HEK293T (cell line): ENCODE measurements at regions not wholly inside any gene's neighbourhood (a gene's known extent, or its start where the extent isn't known, plus 50 kb on each side); places are given as distances from the start of the nearest gene placed in this dataset.

Experiments used
- CTCF ChIA-PET: fragments of 350-600 bp; formaldehyde crosslinking; extraction: SDS; loops from one replicate; lab custom pipeline; 2021; ENCODE audit warnings: antibody characterized with exemption, inconsistent platforms; lab: Yijun Ruan, JAX
- POLR2A ChIA-PET: fragments of 350-600 bp; formaldehyde crosslinking; extraction: SDS; loops from one replicate; lab custom pipeline; 2020; ENCODE audit warnings: antibody characterized with exemption, inconsistent platforms; lab: Yijun Ruan, JAX
- DNase-seq: peaks from one replicate; pipeline ENCODE4 v3.0.0; 2012; ENCODE audit warnings: mixed read lengths; ENCODE audit errors: extremely low spot score
- ARNT ChIP-seq: fragments of 450-650 bp; IDR thresholded peaks from 2 replicates; pipeline ENCODE4 v1.6.1; 2017; ENCODE audit warnings: mild to moderate bottlenecking
- BHLHE40 ChIP-seq: fragments of 450-650 bp; IDR thresholded peaks from 2 replicates; pipeline ENCODE4 v1.6.1; 2016; ENCODE audit warnings: mild to moderate bottlenecking, moderate library complexity, borderline replicate concordance
- CTBP1 ChIP-seq: fragments of 450-650 bp; IDR thresholded peaks from 2 replicates; pipeline ENCODE4 v1.6.1; 2016; ENCODE audit warnings: borderline replicate concordance
- ELF4 ChIP-seq: fragments of 450-650 bp; IDR thresholded peaks from 2 replicates; pipeline ENCODE4 v1.6.1; 2017; ENCODE audit warnings: antibody characterized with exemption
- FOXA1 ChIP-seq: fragments of 450-650 bp; IDR thresholded peaks from 2 replicates; pipeline ENCODE4 v1.6.1; 2016; ENCODE audit warnings: mild to moderate bottlenecking
- FOXK2 ChIP-seq: fragments of 450-650 bp; IDR thresholded peaks from 2 replicates; pipeline ENCODE4 v1.6.1; 2016; ENCODE audit warnings: mild to moderate bottlenecking
- FOXM1 ChIP-seq: fragments of 450-650 bp; IDR thresholded peaks from 2 replicates; pipeline ENCODE4 v1.6.1; 2017; ENCODE audit warnings: mild to moderate bottlenecking, borderline replicate concordance
- HDGF ChIP-seq: fragments of 450-650 bp; IDR thresholded peaks from 2 replicates; pipeline ENCODE4 v1.6.1; 2017; ENCODE audit warnings: antibody characterized with exemption, borderline replicate concordance
- L3MBTL2 ChIP-seq: fragments of 450-650 bp; conservative IDR thresholded peaks from 2 replicates; pipeline ENCODE4 v1.6.1; 2016; ENCODE audit warnings: mild to moderate bottlenecking
- LEF1 ChIP-seq: fragments of 450-650 bp; IDR thresholded peaks from 2 replicates; pipeline ENCODE4 v1.6.1; 2017; ENCODE audit warnings: mild to moderate bottlenecking, borderline replicate concordance
- NFRKB ChIP-seq: fragments of 450-650 bp; IDR thresholded peaks from 2 replicates; pipeline ENCODE4 v1.6.1; 2016; ENCODE audit warnings: mild to moderate bottlenecking, moderate library complexity
- SP1 ChIP-seq: fragments of 450-650 bp; IDR thresholded peaks from 2 replicates; pipeline ENCODE4 v1.6.1; 2017
- SUZ12 ChIP-seq: fragments of 450-650 bp; IDR thresholded peaks from 2 replicates; pipeline ENCODE4 v1.6.1; 2016; ENCODE audit warnings: mild to moderate bottlenecking
- TARDBP ChIP-seq: fragments of 450-650 bp; IDR thresholded peaks from 2 replicates; pipeline ENCODE4 v1.6.1; 2016
- ZNF384 ChIP-seq: fragments of 450-650 bp; IDR thresholded peaks from 2 replicates; pipeline ENCODE4 v1.6.1; 2016
- TF ChIP-seq, protein P1 (sequence below): fragments of 450-650 bp; IDR thresholded peaks from 2 replicates; pipeline ENCODE4 v1.6.1; 2016

DNA sequence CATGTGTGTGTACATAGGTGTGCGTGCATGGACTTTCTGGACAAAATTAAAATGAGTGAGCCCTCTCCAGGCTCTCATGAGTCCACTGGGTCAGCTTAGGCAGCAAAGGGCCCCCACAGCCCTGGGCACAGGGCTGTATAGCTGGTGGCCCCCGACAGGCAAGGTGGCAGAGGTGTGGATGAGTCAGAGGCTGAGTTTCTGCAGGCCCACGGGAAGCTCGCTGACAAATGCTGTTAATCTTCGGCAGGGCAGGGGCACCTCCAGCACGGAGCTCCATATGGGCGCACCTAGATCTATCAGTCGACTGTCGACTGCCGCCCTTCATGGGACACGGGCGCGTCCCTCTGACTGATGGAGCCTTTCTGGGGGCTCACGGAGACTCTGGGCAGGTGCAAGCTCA lies 181.1 kb downstream of the URI1 start:
- ChIA-PET POLR2A (no interaction called here), CTCF (interaction anchor here (0.7 kb wide), 1 partner anchor 11 kb away, joined by 4 read pairs; no protein-coding TSS in a partner anchor)
- no peak for DNase-seq
- TF ChIP-seq CTBP1 (no peak), ARNT (no peak), SP1 (no peak)

DNA sequence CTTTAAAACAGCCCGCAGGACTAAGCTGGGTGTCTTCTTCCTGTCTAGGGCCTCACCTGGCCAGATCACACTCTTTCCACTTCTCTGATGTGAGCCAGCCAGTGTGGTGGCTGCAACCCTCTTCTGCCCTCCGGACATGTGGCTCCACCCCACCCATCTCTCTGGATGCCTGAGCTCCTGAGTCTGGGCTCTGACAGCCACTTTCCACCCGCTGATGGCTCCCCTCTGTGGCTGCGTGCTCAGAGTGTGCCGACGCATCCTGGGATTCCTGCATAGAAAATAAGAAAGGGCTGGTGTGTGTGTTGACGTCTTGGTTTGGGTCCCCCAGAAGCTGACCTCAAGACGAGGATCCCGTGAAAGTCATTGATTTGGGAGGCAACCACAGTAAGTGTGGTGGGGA lies 181.6 kb downstream of the URI1 start:
- no peak for DNase-seq
- POLR2A ChIA-PET: no interaction called here
- TF ChIP-seq FOXK2 (no peak), TARDBP (no peak), SP1 (no peak), FOXM1 (no peak), L3MBTL2 (no peak), LEF1 (no peak), SUZ12 (no peak), BHLHE40 (no peak), ARNT (no peak), HDGF (no peak), NFRKB (no peak)
- CTCF ChIA-PET: interaction anchor here (0.6 kb wide), 1 partner anchor 432 kb away, joined by 4 read pairs; no protein-coding TSS in a partner anchor

DNA sequence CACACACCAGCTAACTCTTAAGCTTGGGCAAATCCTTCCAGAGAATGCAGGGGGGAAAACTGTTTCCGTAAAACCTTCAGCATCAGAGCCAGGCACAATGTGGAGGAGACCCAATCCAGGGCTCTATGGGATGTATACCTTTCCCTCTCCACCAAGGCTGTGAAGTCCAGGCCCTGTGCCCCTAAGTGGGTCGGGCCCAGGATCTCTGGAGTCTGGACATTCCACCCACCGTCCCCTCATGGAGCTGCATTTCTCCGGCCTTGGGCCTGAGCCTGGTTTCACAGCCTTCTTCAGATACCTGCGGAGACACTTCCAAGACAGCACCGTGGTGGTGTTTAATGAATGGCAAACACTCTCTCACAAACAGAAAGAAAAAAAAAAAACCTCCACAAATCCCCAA lies 186.2 kb downstream of the URI1 start:
- TF ChIP-seq NFRKB: no peak
- TF ChIP-seq ZNF384: no peak
- TF ChIP-seq HDGF: no peak
- no peak for TF ChIP-seq TARDBP
- no peak for TF ChIP-seq SUZ12
- no peak for TF ChIP-seq BHLHE40
- no peak for TF ChIP-seq L3MBTL2
- no peak for TF ChIP-seq FOXM1
- no peak for TF ChIP-seq ELF4
- CTCF ChIA-PET: no interaction called here
- POLR2A ChIA-PET: no interaction called here
- no peak for DNase-seq

GRCh38 chr19:30130356-30131122 lies 188.5 kb downstream of the URI1 start:
- no peak for DNase-seq
- POLR2A ChIA-PET: no interaction called here
- no peak for TF ChIP-seq L3MBTL2
- TF ChIP-seq BHLHE40: no peak
- TF ChIP-seq NFRKB: no peak
- no peak for TF ChIP-seq HDGF
- TF ChIP-seq, protein P1, sequence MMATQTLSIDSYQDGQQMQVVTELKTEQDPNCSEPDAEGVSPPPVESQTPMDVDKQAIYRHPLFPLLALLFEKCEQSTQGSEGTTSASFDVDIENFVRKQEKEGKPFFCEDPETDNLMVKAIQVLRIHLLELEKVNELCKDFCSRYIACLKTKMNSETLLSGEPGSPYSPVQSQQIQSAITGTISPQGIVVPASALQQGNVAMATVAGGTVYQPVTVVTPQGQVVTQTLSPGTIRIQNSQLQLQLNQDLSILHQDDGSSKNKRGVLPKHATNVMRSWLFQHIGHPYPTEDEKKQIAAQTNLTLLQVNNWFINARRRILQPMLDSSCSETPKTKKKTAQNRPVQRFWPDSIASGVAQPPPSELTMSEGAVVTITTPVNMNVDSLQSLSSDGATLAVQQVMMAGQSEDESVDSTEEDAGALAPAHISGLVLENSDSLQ: no peak
- no peak for TF ChIP-seq LEF1
- no peak for TF ChIP-seq ELF4
- TF ChIP-seq FOXA1: no peak
- TF ChIP-seq SP1: no peak
- TF ChIP-seq TARDBP: no peak
- TF ChIP-seq ARNT: no peak
- TF ChIP-seq CTBP1: no peak
- no peak for TF ChIP-seq FOXK2
- no peak for TF ChIP-seq ZNF384
- no peak for TF ChIP-seq FOXM1
- CTCF ChIA-PET: no interaction called here

DNA sequence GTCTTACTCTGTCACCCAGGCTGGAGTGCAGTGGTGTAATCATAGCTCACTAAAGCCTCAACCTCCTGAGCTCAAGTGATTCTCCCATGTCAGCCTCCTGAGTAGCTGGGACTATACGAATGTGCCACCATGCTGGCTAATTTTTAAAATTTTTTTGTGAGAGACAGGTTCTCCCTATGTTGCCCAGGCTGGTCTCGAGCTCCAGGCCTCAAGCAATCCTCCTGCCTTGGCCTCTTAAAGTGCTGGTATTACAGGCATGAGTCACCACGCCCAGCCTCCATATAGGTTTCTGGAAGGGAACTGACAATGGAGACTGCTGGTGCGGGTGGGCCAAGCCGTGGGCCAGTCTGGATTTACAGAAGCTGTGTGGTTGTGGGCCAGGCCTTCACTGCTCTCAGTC lies 189.2 kb downstream of the URI1 start:
- TF ChIP-seq, protein P1: no peak
- TF ChIP-seq TARDBP (no peak), ARNT (no peak)
- ChIA-PET CTCF (no interaction called here), POLR2A (no interaction called here)

GRCh38 chr19:30131722-30132291 lies 189.8 kb downstream of the URI1 start:
- DNase-seq: no peak
- TF ChIP-seq ELF4: no peak
- TF ChIP-seq NFRKB: no peak
- TF ChIP-seq BHLHE40: no peak
- TF ChIP-seq, protein P1: no peak
- no peak for TF ChIP-seq FOXA1
- TF ChIP-seq L3MBTL2: no peak
- ChIA-PET CTCF (no interaction called here), POLR2A (no interaction called here)

More for the DNA sequence above, 189.2 kb downstream of the URI1 start:
- DNase-seq: no peak
